ENCODE measurements at regions not wholly inside any gene's neighbourhood (a gene's known extent, or its start where the extent isn't known, plus 50 kb on each side); places are given as distances from the start of the nearest gene placed in this dataset.

- TF ChIP-seq CTCF (IDR thresholded peaks at IDR 0.05): no peak
- TF ChIP-seq EZH2phosphoT487 (IDR thresholded peaks at IDR 0.05): no peak
These were observed 365.7 kb downstream of the SPATA31D1 start for GRCh38 chr9:82354279-82354659.
